MG63 (cell line): ENCODE measurements at regions not wholly inside any gene's neighbourhood (a gene's known extent, or its start where the extent isn't known, plus 50 kb on each side); places are given as distances from the start of the nearest gene placed in this dataset.
A peak's percentile ranks its signal among the peaks of the same experiment; 100 is the strongest.

Source experiments
- DNase-seq: peaks from one replicate; pipeline ENCODE4 v3.0.0-alpha.2; 2020
- H3K27me3 ChIP-seq: fragments of 250-450 bp; sonication (Bioruptor Pico); 2 replicates; pipeline ENCODE4 v1.5.1; 2020; ENCODE audit warnings: mild to moderate bottlenecking, moderate library complexity
- H3K36me3 ChIP-seq: fragments of 250-450 bp; sonication (Bioruptor Pico); 2 replicates; pipeline ENCODE4 v1.5.1; 2020; ENCODE audit warnings: mild to moderate bottlenecking, moderate library complexity
- H3K4me3 ChIP-seq: fragments of 250-450 bp; sonication (Bioruptor Pico); 2 replicates; pipeline ENCODE4 v1.5.1; 2020; ENCODE audit warnings: mild to moderate bottlenecking, moderate library complexity
- H3K9me3 ChIP-seq: fragments of 250-450 bp; sonication (Bioruptor Pico); 2 replicates; pipeline ENCODE4 v1.5.1; 2020; ENCODE audit warnings: mild to moderate bottlenecking, moderate library complexity

DNA sequence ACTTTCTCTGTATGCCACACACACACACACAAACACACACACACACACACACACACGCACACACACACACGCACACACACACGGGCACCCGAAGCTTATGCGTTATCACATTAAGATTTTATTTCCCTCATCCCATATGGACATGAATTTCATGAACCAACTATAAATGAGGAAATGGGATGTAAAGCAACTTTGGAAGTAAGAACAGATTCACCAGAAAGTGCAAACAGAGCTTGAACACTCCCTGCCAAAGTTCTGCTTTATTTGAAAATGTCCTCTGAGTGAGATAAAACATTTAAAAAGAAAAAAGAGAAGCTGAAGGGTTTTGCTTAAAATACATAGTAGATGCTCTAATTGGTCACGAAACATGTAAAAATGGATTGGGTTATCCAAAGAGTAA lies 90.4 kb upstream of the OTX2 start:
- no peak for DNase-seq
- H3K27me3 ChIP-seq: no peaks in the 10 kb centered on the region
- no peaks in the 10 kb centered on the region for H3K36me3 ChIP-seq
- H3K9me3 ChIP-seq: no peaks in the 10 kb centered on the region
- no peak overlapping the region for H3K4me3 ChIP-seq

DNA sequence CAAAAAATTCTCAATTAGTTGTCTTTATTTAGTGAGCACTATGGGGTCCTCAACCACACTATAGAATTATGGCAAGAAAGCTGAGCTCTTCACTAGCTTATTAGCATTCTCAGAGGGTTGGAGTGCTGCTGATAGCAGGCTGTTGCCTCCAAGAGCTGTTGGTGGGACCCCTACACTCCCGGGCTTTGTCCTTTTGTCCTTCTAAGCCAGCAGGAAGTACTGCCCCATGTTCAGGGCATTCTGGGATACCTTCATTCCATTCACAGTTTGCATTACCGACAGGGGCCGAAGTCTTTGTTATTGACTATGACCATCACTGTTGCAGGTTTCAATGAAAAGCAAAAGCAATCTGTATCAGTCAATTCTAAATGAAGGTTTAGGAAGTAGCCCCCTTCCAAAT lies 89.5 kb upstream of the OTX2 start:
- Histone ChIP-seq H3K36me3 (no peaks in the 10 kb centered on the region), H3K4me3 (no peak overlapping the region), H3K27me3 (no peaks in the 10 kb centered on the region), H3K9me3 (no peaks in the 10 kb centered on the region)
- DNase-seq: no peak

DNA sequence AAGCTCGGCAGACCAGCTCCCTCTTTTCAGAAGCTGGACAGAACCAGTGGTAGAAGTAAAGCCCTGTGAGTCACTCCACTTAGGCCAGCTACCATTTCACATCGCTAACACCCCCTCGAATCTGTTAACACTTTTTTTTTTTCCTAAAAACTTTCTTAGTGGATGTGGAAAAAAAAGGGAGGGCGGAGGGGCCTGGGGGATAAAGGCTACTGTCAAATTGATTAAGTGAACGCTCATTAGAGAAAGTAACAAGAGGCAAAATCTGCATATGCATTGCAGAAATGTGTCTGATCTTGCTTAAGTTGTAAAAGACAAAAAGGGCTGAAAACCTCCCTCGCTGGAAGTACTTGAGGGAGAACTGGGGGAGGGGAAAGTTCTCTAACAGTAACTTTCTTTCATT lies 86.6 kb upstream of the OTX2 start:
- Histone ChIP-seq H3K27me3 (no peaks in the 10 kb centered on the region), H3K9me3 (no peaks in the 10 kb centered on the region), H3K36me3 (no peaks in the 10 kb centered on the region), H3K4me3 (no peak overlapping the region)
- no peak for DNase-seq

DNA sequence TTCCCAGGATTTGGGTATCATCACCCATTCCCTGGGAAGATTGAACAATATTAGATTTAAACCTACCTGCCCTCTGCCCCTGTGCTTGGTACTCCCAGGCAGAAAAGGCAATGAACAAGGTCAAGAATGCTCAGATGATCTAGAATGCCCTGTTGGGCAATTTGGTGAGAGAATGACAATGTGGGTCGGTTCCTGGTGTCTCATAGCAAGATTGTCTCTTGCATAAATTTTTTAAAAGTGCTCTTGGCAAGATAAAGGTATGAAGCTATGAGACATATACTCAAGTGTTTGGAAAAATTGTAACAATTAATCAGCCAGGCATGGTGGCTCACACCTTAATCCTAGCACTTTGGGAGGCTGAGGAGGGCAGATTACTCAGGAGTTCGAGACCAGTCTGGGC lies 86.0 kb upstream of the OTX2 start:
- Histone ChIP-seq H3K4me3 (no peak overlapping the region), H3K27me3 (no peaks in the 10 kb centered on the region), H3K9me3 (no peaks in the 10 kb centered on the region), H3K36me3 (no peaks in the 10 kb centered on the region)
- DNase-seq: no peak

DNA sequence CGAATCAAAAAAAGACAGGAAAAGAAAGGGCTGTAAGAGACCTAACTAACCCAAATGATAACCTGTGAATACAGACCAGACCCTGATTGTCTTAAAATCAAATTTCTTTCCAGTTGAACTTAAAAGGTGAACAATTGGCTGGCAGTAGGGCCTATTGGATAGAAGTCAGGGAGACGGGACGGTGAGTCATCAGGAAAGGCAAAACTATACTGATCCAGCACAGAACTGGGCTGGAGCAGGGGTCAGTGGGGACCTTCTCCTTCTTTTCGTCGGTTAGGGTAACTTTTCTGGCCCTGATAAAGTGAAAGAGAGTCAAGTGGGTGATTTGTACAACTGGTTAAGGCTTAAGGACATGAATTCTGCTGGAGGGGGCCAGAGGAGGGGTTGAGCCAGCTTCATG lies 84.9 kb upstream of the OTX2 start:
- DNase-seq: no peak
- no peak overlapping the region for H3K4me3 ChIP-seq
- no peaks in the 10 kb centered on the region for H3K27me3 ChIP-seq
- no peaks in the 10 kb centered on the region for H3K36me3 ChIP-seq
- no peaks in the 10 kb centered on the region for H3K9me3 ChIP-seq

DNA sequence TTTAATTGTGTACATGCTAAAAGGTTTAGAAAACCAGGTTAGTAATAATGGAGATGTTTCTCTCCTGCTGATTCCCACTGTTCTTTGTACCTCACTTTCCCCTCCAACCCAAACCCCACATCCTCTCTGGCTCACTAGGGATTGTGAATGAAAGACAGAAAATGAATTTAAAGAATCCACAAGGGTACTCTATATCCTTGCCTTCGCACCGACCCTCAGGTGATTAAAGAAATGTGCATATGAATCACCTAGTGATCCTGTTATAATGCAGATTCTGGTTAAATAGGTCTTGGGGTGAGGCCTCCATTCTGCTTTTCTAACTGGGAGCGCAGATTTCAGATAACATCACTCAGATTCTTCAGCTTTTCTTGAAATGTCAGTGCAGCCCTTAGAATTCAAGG lies 84.3 kb upstream of the OTX2 start:
- Histone ChIP-seq H3K36me3 (no peaks in the 10 kb centered on the region), H3K27me3 (no peaks in the 10 kb centered on the region), H3K9me3 (no peaks in the 10 kb centered on the region), H3K4me3 (no peak overlapping the region)
- no peak for DNase-seq

DNA sequence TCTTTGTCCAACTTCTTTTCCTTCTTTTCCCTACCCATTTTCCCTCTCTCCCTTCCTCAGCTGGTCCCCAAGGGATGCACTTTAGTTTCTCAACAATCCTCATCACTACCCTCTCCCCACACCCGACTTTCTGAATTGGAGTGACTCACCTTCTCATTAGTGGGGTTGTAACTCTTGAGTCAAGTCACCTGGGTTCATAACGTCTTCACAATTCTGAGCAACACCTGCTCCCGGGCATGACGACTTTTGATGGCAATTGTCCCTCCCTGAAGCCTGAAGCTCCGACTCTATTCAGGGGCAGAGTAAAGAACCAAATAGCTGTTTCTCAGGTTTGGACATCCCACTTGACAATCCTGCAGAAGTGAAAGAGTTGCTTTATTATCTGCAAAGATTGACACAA lies 82.7 kb upstream of the OTX2 start:
- Histone ChIP-seq H3K9me3 (no peaks in the 10 kb centered on the region), H3K36me3 (no peaks in the 10 kb centered on the region), H3K27me3 (no peaks in the 10 kb centered on the region), H3K4me3 (no peak overlapping the region)
- DNase-seq: no peak

DNA sequence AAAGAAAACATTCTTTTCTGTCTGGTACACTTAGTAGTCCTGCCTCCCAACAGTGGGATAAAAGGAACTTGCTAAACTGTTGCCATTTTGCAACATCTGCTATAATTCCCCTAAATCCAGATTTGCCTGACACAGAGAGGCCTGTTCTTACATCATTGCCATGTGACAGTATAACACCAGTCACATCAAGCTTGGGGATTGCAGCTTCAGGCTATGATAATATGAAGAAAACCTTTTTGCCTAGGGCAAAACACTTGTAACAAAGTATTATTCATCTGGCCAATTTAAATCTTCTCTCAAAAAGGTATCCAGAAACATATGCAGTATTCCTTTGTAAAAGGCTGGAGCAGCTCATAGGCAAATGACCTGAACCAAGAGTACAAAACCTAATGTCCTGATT lies 80.9 kb upstream of the OTX2 start:
- Histone ChIP-seq H3K4me3 (no peak overlapping the region), H3K36me3 (no peaks in the 10 kb centered on the region), H3K27me3 (no peaks in the 10 kb centered on the region), H3K9me3 (no peaks in the 10 kb centered on the region)
- no peak for DNase-seq

DNA sequence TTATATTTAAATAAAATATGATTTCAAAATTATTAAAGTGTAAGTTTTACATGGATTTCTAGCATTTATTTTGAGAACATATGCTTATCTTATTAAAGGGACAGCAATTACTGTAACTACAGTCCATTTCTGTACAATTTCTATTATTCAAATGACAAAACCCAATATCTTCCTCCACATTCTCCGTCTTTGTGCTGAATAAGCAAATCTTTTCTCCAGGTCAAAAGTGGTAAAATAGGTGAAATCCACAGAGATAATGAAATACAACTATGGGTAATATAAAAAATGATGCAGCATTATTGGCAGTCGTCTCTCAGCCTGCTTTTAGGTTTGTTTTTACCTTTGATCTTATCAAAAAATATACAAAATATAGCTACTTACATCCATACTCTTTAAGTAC lies 79.4 kb upstream of the OTX2 start:
- DNase-seq: no peak
- no peaks in the 10 kb centered on the region for H3K36me3 ChIP-seq
- no peak overlapping the region for H3K4me3 ChIP-seq
- no peaks in the 10 kb centered on the region for H3K9me3 ChIP-seq
- H3K27me3 ChIP-seq: no peaks in the 10 kb centered on the region

DNA sequence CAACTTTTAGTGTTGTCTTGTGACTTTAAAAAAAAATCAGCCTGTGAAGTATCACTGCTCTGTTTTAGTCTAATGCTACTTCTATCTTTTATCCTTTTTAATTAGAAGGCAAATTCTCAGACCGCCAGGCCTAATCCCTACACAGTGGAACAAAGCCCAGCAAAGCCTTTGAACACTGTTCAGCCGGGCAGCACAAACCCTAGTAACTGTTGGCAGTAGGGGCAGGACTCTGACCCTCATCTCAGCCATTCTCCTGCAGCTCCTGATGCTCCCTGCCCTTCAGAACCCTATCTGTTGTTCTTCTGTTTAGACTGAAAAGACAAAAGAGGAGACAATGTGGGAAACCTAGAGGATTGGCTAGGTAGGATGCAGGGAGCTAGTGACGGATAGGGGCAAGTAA lies 78.0 kb upstream of the OTX2 start:
- no peak for DNase-seq
- no peaks in the 10 kb centered on the region for H3K27me3 ChIP-seq
- no peaks in the 10 kb centered on the region for H3K36me3 ChIP-seq
- no peak overlapping the region for H3K4me3 ChIP-seq
- no peaks in the 10 kb centered on the region for H3K9me3 ChIP-seq

DNA sequence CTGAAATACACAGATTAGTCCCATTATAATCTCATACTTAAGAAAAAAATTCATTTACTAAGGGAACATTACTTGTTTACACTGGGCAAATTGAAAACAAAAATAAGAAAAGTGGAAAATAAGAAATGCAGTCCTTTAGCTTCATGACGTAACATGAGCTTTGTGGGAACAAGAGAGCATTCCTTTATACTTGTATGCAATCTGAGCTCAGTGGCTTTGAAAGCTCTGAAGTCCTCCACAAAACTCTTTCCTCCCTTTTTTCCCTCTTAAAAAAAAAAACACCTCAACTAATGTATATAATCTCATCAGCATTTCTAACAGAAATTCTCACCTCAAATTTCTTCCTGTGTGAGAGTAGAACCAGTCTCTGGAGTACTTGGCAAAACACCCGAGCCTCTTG lies 76.9 kb upstream of the OTX2 start:
- no peak for DNase-seq
- H3K27me3 ChIP-seq: no peaks in the 10 kb centered on the region

DNA sequence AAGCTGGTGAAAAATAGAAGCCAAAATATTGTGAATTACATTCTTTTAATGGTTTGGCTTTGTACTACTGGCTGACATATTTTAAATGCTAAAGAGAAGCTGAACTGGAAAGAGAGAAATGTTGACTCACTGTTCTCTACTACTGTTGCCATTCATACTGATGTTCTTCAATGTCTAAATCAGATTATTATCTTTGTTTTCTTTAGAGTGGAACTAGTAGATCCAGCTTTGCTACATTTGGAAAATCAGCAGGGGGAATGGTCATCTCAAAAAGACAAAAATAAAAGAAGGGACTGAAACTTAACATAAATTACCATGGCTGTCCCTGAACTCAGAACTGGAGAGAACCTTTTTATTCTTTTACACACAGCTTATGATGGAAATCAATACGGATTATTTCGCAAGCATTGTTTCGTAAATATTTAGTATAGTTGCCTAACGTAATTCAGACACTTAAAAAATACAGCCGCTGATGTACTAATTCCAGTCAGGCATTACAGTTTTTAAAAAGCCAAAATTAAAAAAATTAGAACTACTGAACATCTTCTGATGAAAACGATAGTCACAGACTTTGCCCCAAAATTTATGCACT lies 76.3 kb upstream of the OTX2 start:
- Histone ChIP-seq H3K36me3 (no peaks in the 10 kb centered on the region), H3K4me3 (no peak overlapping the region), H3K9me3 (no peaks in the 10 kb centered on the region), H3K27me3 (no peaks in the 10 kb centered on the region)
- DNase-seq: no peak

More for the DNA sequence above, 76.9 kb upstream of the OTX2 start:
- Histone ChIP-seq H3K36me3 (no peaks in the 10 kb centered on the region), H3K9me3 (no peaks in the 10 kb centered on the region), H3K4me3 (no peak overlapping the region)

DNA sequence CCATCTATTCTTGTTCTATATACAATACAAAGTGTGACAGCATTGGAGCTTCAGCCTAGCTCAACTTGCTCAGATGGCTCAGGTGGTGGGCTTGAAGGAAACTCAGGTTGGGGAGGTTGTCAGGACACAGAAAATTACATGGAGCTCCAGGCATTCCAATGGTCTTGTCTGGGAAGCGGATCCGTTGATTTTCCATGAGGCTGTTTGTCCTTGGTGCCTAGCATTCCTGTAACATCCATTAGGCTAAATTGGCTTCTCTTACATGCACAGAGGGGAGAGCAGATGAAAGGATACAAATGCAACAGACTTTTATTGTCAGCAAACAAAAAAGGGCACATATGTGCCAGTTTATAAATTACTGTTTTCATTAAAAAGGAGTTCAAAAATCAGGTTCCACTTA lies 75.5 kb upstream of the OTX2 start:
- no peaks in the 10 kb centered on the region for H3K27me3 ChIP-seq
- H3K9me3 ChIP-seq: no peaks in the 10 kb centered on the region
- no peaks in the 10 kb centered on the region for H3K36me3 ChIP-seq
- no peak overlapping the region for H3K4me3 ChIP-seq
- DNase-seq: no peak

DNA sequence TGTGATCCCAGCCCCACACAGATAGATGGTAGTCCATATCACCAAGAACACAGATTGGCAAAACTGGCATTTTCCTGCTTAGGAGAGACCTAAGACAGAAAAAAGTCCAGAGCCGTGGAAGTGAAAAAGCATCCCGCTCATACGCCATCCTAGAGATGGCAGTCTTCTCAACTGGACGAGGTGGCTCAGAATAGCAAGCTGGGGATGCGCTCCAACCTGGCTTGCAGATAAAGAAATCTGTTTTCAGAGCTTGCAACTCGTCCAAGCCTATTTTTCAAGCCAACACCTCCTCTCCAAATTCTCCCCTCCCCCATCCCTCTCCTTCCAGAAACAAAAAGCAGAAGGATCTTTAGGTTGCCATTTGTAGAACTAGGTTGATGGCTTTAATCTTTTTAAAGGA lies 74.3 kb upstream of the OTX2 start:
- H3K4me3 ChIP-seq: no peak overlapping the region
- no peaks in the 10 kb centered on the region for H3K36me3 ChIP-seq
- H3K9me3 ChIP-seq: no peaks in the 10 kb centered on the region
- DNase-seq: no peak
- H3K27me3 ChIP-seq: no peaks in the 10 kb centered on the region

DNA sequence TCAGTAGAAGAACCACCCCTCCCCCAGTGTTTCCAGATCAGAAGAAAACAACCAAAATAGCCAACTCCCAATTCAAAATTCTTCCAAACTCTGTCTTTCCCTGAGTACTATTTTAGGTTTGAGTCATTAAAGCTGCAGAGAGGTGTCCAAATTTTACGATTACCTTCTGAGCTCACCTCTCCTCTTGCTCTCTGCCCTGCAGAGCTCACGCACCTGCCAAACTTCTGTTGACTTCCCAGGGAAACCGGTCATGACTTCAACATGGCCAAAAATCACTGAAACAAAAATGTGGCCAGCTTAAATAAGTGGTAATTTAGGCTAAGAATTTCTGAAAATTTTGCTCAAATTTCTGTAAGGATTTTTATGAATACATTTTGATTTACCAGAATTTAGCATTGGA lies 70.9 kb upstream of the OTX2 start:
- H3K4me3 ChIP-seq: no peak overlapping the region
- DNase-seq: no peak

DNA sequence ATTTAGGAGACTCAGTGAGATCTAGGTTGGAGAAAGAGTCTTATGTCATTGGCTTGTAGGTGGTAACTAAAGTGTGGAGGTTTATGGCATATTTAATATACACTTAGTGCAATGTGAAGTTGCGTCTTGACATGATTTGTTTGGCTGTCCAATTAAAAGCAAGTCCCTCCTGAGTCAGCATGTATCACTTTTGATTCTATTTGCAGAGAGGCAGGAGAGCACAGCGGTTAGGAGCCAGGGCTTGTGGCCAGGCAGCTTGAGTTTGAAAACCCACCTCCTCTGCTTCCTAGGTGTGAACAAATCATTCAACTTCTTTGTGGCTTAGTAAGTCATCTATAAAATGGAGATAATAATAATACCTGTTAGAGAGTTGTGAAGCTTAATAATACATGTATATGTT lies 68.5 kb upstream of the OTX2 start:
- no peaks in the 10 kb centered on the region for H3K36me3 ChIP-seq
- H3K9me3 ChIP-seq: no peaks in the 10 kb centered on the region
- no peak overlapping the region for H3K4me3 ChIP-seq
- no peaks in the 10 kb centered on the region for H3K27me3 ChIP-seq
- DNase-seq: no peak

More for the DNA sequence above, 70.9 kb upstream of the OTX2 start:
- no peaks in the 10 kb centered on the region for H3K36me3 ChIP-seq
- no peaks in the 10 kb centered on the region for H3K9me3 ChIP-seq
- no peaks in the 10 kb centered on the region for H3K27me3 ChIP-seq

DNA sequence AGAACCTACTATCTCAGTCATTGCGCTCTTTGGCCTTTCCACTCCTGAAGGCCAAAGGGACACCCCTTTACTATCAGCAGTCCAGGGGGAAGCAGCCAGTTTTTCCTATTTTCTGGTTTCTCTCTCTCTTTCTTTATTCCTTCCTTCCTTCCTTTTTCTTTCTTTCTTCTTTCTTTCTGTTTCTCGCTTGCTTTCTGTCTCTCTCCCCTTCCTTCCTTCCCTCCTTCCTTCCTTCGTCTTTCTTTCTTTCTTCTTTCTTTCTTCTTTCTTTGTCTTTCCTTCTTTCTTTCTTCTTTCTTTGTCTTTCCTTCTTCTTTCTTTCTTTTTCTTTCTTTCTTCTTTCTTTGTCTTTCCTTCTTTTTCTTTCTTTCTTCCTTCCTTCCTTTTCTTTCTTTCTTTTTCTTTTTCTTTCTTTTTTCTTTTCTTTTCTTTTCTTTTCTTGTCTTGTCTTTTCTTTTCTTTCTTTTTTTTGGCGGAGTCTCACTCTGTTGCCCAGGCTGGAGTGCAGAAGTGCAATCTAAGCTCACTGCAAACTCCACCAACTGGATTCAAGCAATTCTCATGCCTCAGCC lies 64.9 kb upstream of the OTX2 start:
- Histone ChIP-seq H3K27me3 (no peaks in the 10 kb centered on the region), H3K4me3 (no peak overlapping the region), H3K9me3 (no peaks in the 10 kb centered on the region), H3K36me3 (no peaks in the 10 kb centered on the region)
- DNase-seq: no peak

DNA sequence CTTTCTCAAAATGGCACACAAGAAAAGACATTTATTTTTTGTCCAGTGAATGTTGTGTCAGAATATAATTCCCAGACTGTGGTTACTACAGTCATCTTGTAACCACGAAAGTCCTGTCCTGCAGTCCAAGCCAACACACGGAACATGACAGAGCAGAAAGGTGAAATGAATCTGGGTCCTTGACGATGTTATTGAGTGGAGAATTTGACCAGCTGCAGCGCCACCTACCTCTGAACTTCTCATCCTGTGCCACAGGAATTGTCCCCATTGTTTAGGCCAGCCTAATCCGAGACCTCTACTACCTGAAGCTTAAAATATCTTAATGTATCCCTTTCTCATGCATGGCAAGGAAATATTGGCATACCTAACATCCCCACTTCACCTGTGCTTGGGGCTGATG lies 64.1 kb upstream of the OTX2 start:
- no peaks in the 10 kb centered on the region for H3K27me3 ChIP-seq
- no peaks in the 10 kb centered on the region for H3K9me3 ChIP-seq
- no peak overlapping the region for H3K4me3 ChIP-seq
- no peaks in the 10 kb centered on the region for H3K36me3 ChIP-seq
- DNase-seq: peak; percentile 1

DNA sequence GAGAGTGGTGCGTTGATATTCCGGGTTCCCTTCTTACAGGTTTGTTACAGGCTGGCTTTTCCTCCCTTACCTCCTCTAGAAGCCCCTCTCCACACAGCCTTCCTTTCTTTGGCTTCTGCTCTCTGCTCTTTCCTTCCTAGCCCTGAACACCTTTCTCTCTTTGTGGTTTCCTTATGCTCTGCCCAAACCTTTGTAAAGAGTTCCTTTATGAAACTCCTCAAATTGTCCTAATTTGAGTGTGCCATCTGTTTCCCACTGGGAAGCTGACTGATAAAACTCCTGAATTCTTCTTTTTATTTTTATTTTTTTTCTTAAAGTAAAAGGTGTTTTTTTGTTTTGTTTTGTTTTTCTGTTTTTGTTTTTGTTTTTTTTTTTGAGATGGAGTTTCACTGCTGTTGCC lies 60.1 kb upstream of the OTX2 start:
- Histone ChIP-seq H3K9me3 (no peaks in the 10 kb centered on the region), H3K4me3 (no peak overlapping the region), H3K36me3 (no peaks in the 10 kb centered on the region), H3K27me3 (no peaks in the 10 kb centered on the region)
- DNase-seq: no peak
